Activated CD4-positive, alpha-beta memory T cell treated with anti-CD3 and anti-CD28 coated beads for 36 hours (primary cell): ENCODE measurements at regions not wholly inside any gene's neighbourhood (a gene's known extent, or its start where the extent isn't known, plus 50 kb on each side); places are given as distances from the start of the nearest gene placed in this dataset.

Source experiments
- CTCF ChIA-PET: fragments of 350-600 bp; sonication (Branson Sonifier 250); formaldehyde crosslinking; loops from one replicate; lab custom pipeline; 2021; ENCODE audit warnings: antibody characterized with exemption, inconsistent platforms; lab: Charles Lee
- POLR2A ChIA-PET: fragments of 350-600 bp; sonication (Branson Sonifier 250); formaldehyde crosslinking; loops from one replicate; lab custom pipeline; 2021; ENCODE audit warnings: antibody characterized with exemption; lab: Charles Lee
- DNase-seq: peaks from one replicate; pipeline ENCODE4 v3.0.0-alpha.2; 2020
- H3K27ac Mint-ChIP-seq: one replicate; pipeline ENCODE4 v1.8.0; 2021; ENCODE audit warnings: mixed read lengths
- H3K27me3 Mint-ChIP-seq: one replicate; pipeline ENCODE4 v1.8.0; 2021; ENCODE audit warnings: mixed read lengths
- H3K36me3 Mint-ChIP-seq: one replicate; pipeline ENCODE4 v1.8.0; 2021; ENCODE audit warnings: mixed read lengths
- H3K4me1 Mint-ChIP-seq: one replicate; pipeline ENCODE4 v1.8.0; 2021; ENCODE audit warnings: low read depth, mixed read lengths
- H3K4me3 Mint-ChIP-seq: one replicate; pipeline ENCODE4 v1.8.0; 2021; ENCODE audit warnings: mild to moderate bottlenecking, mixed read lengths
- H3K9me3 Mint-ChIP-seq: one replicate; pipeline ENCODE4 v1.8.0; 2021; ENCODE audit warnings: mixed read lengths
- intact Hi-C: fragments of 100-400 bp; cut with micrococcal nuclease; formaldehyde crosslinking; loops from one replicate; pipeline ENCODE4 v1.15.1; 2023

DNA sequence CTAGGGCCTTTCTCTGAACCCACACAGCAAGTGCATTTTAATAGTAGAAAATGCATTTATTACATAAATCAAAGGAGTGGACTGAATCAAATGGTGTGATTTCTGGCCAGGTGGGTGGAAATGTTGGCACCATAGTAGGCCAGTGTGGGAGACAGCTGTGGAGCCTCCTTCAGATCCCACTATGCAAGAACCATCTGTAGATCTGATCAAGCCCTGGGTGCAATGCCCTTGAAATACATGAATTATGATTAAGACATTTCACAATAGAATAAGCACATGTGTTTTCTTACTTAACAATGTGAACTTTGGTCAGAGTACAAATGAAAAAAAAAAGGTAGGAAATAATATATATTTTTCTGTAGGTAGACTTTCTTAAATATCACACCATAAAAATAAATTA, 204.3 kb downstream of the PCDH7 start:
- POLR2A ChIA-PET = no interaction called here
- H3K4me1 Mint-ChIP-seq = no peaks in the 10 kb centered on the region
- CTCF ChIA-PET = no interaction called here
- H3K36me3 Mint-ChIP-seq = no peaks in the 10 kb centered on the region
- H3K27ac Mint-ChIP-seq = no peak overlapping the region
- no peak overlapping the region for H3K4me3 Mint-ChIP-seq
- DNase-seq = no peak
- peaks cover 3% of the 10 kb centered on the region for H3K9me3 Mint-ChIP-seq
- intact Hi-C loops = no loop called here
- H3K27me3 Mint-ChIP-seq = no peaks in the 10 kb centered on the region

GRCh38 chr4:30929649-30930048, 209.5 kb downstream of the PCDH7 start:
- H3K4me3 Mint-ChIP-seq = no peak overlapping the region
- no peaks in the 10 kb centered on the region for H3K27me3 Mint-ChIP-seq
- POLR2A ChIA-PET = no interaction called here
- no peak overlapping the region for H3K27ac Mint-ChIP-seq
- H3K4me1 Mint-ChIP-seq = no peaks in the 10 kb centered on the region
- CTCF ChIA-PET = no interaction called here
- no peak for DNase-seq
- peaks cover 5% of the 10 kb centered on the region for H3K9me3 Mint-ChIP-seq
- no peaks in the 10 kb centered on the region for H3K36me3 Mint-ChIP-seq
- intact Hi-C loops = no loop called here

DNA sequence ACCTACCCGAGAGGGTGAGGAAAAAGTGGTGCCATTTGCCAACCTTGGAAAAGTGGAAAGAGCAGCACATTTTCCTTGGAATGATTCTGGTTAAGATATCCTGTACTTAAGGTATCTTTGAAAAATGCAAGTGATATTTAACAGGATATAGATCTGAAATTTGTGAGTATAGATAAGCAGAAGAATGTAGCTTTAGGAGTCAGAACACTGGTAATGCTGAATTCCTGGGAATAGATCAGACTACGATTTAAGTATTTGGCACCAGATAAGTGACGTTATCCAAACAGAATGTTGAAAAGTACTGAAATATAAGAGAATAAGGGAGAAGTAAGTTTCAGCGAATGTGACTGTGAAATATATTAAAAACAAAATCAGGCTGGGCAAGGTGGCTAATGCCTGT, 210.1 kb downstream of the PCDH7 start:
- CTCF ChIA-PET = no interaction called here
- Mint-ChIP-seq H3K4me3 (no peak overlapping the region), H3K27me3 (no peaks in the 10 kb centered on the region), H3K4me1 (no peaks in the 10 kb centered on the region), H3K27ac (no peak overlapping the region), H3K9me3 (peaks cover 3% of the 10 kb centered on the region), H3K36me3 (no peaks in the 10 kb centered on the region)
- no peak for DNase-seq
- intact Hi-C loops = no loop called here
- POLR2A ChIA-PET = no interaction called here

DNA sequence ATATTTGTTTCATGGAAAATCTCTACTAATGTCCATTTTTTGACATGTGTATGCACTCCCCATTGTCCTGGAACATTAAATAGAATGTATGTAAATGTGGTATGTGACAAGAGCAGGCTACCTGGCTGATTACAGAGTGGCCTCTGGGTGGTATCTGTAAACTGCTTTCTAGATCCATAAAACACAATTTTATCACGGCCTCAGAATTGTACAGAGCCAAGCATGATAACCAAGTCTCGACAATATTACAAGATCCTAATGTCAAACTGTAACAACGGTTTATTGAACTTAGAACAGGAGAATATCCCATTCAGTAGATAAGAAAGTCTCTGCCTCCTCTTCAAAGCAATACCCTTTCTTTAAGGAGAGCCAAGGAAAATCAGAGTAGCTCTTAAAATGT, 212.4 kb downstream of the PCDH7 start:
- CTCF ChIA-PET = interaction anchor here (1.0 kb wide), 1 partner anchor 11 kb away, joined by 3 read pairs; no protein-coding TSS in a partner anchor
- no peak overlapping the region for H3K4me3 Mint-ChIP-seq
- intact Hi-C loops = no loop called here

GRCh38 chr4:30939069-30939468, 218.9 kb downstream of the PCDH7 start:
- Mint-ChIP-seq H3K9me3 (peaks cover 5% of the 10 kb centered on the region), H3K36me3 (no peaks in the 10 kb centered on the region), H3K4me3 (no peak overlapping the region), H3K27me3 (no peaks in the 10 kb centered on the region), H3K27ac (no peak overlapping the region), H3K4me1 (no peaks in the 10 kb centered on the region)
- CTCF ChIA-PET = no interaction called here
- DNase-seq = no peak
- POLR2A ChIA-PET = no interaction called here
- intact Hi-C loops = no loop called here

More for the DNA sequence above, 212.4 kb downstream of the PCDH7 start:
- no peaks in the 10 kb centered on the region for H3K4me1 Mint-ChIP-seq
- H3K9me3 Mint-ChIP-seq = peaks cover 3% of the 10 kb centered on the region
- no peaks in the 10 kb centered on the region for H3K36me3 Mint-ChIP-seq
- POLR2A ChIA-PET = no interaction called here
- no peak for DNase-seq
- no peaks in the 10 kb centered on the region for H3K27me3 Mint-ChIP-seq
- H3K27ac Mint-ChIP-seq = no peak overlapping the region

GRCh38 chr4:30939684-30940083, 219.5 kb downstream of the PCDH7 start:
- Mint-ChIP-seq H3K27me3 (no peaks in the 10 kb centered on the region), H3K4me1 (no peaks in the 10 kb centered on the region), H3K4me3 (no peak overlapping the region), H3K36me3 (no peaks in the 10 kb centered on the region), H3K27ac (no peak overlapping the region), H3K9me3 (peaks cover 5% of the 10 kb centered on the region)
- DNase-seq = no peak
- ChIA-PET POLR2A (no interaction called here), CTCF (no interaction called here)
- intact Hi-C loops = no loop called here

- Mint-ChIP-seq H3K27ac (no peak overlapping the region), H3K27me3 (no peaks in the 10 kb centered on the region), H3K4me1 (no peaks in the 10 kb centered on the region), H3K36me3 (no peaks in the 10 kb centered on the region), H3K9me3 (peaks cover 9% of the 10 kb centered on the region), H3K4me3 (no peak overlapping the region)
- intact Hi-C loops = no loop called here
- ChIA-PET POLR2A (no interaction called here), CTCF (no interaction called here)
- DNase-seq = no peak
These were observed 221.5 kb downstream of the PCDH7 start for GRCh38 chr4:30941641-30942040.

- intact Hi-C loops = no loop called here
- Mint-ChIP-seq H3K9me3 (peaks cover 11% of the 10 kb centered on the region), H3K27me3 (no peaks in the 10 kb centered on the region), H3K4me1 (no peaks in the 10 kb centered on the region), H3K27ac (no peak overlapping the region), H3K4me3 (no peak overlapping the region), H3K36me3 (no peaks in the 10 kb centered on the region)
- CTCF ChIA-PET = no interaction called here
- no peak for DNase-seq
- POLR2A ChIA-PET = no interaction called here
These were observed 223.2 kb downstream of the PCDH7 start for GRCh38 chr4:30943356-30943755.

DNA sequence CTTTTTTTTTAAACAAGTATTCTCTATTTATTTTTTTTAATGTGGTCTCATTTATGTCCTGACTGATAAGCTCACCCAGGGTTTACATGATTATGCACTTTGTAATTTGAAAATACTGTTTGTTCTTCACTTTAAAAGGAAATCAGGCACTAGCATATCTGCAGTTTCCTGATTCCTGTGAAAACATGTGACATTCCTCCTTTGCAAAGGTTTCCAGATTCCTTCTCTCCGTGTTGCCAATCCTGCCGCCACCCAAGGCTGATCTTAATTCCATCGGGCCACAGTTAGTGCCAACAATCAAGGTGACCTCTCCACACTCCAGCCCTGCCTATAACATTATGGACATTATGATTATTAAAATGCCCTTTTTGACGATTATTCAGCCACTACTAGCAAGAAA, 225.4 kb downstream of the PCDH7 start:
- ChIA-PET POLR2A (no interaction called here), CTCF (no interaction called here)
- DNase-seq = no peak
- H3K9me3 Mint-ChIP-seq = peaks cover 8% of the 10 kb centered on the region
- no peak overlapping the region for H3K27ac Mint-ChIP-seq
- H3K4me3 Mint-ChIP-seq = no peak overlapping the region
- H3K36me3 Mint-ChIP-seq = no peaks in the 10 kb centered on the region
- intact Hi-C loops = no loop called here
- no peaks in the 10 kb centered on the region for H3K27me3 Mint-ChIP-seq
- H3K4me1 Mint-ChIP-seq = no peaks in the 10 kb centered on the region

- H3K9me3 Mint-ChIP-seq = peaks cover 8% of the 10 kb centered on the region
- no peaks in the 10 kb centered on the region for H3K36me3 Mint-ChIP-seq
- H3K27ac Mint-ChIP-seq = no peak overlapping the region
- ChIA-PET POLR2A (no interaction called here), CTCF (no interaction called here)
- H3K4me1 Mint-ChIP-seq = no peaks in the 10 kb centered on the region
- DNase-seq = no peak
- no peaks in the 10 kb centered on the region for H3K27me3 Mint-ChIP-seq
- no peak overlapping the region for H3K4me3 Mint-ChIP-seq
- intact Hi-C loops = no loop called here
These were observed 226.1 kb downstream of the PCDH7 start for GRCh38 chr4:30946288-30946687.

DNA sequence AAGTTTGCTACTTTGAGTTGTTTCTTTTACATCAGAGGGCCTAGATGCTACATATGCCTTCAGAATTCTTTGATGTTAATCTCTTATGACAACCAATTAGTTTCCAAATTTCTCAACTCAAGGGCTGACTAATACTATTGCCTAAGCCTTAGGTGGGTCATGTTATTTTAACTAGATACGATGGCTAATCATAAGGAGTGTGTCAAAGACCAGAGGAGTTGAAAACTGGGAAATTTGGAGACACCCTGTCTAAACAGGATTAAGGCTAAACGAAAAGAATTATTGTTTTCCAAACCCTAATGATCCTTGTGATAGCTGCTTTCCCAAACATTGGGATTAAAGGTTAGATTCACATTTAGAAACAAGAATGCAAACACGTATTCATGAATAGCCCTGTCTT, 228.5 kb downstream of the PCDH7 start:
- H3K27me3 Mint-ChIP-seq = no peaks in the 10 kb centered on the region
- CTCF ChIA-PET = no interaction called here

GRCh38 chr4:30950737-30951136, 230.6 kb downstream of the PCDH7 start:
- Mint-ChIP-seq H3K27me3 (no peaks in the 10 kb centered on the region), H3K27ac (no peak overlapping the region), H3K4me1 (no peaks in the 10 kb centered on the region), H3K9me3 (peaks cover 7% of the 10 kb centered on the region), H3K4me3 (no peak overlapping the region), H3K36me3 (no peaks in the 10 kb centered on the region)
- ChIA-PET CTCF (no interaction called here), POLR2A (no interaction called here)
- DNase-seq = no peak
- intact Hi-C loops = no loop called here

More for the DNA sequence above, 228.5 kb downstream of the PCDH7 start:
- Mint-ChIP-seq H3K9me3 (peaks cover 6% of the 10 kb centered on the region), H3K4me3 (no peak overlapping the region), H3K27ac (no peak overlapping the region), H3K4me1 (no peaks in the 10 kb centered on the region), H3K36me3 (no peaks in the 10 kb centered on the region)
- intact Hi-C loops = no loop called here
- POLR2A ChIA-PET = no interaction called here
- DNase-seq = no peak

GRCh38 chr4:30952526-30953219, 232.5 kb downstream of the PCDH7 start:
- H3K4me1 Mint-ChIP-seq = no peaks in the 10 kb centered on the region
- no peak for DNase-seq
- H3K27me3 Mint-ChIP-seq = no peaks in the 10 kb centered on the region
- ChIA-PET CTCF (no interaction called here), POLR2A (no interaction called here)
- peaks cover 7% of the 10 kb centered on the region for H3K9me3 Mint-ChIP-seq
- no peak overlapping the region for H3K27ac Mint-ChIP-seq
- H3K4me3 Mint-ChIP-seq = no peak overlapping the region
- intact Hi-C loops = no loop called here
- no peaks in the 10 kb centered on the region for H3K36me3 Mint-ChIP-seq
